IMR-90 (cell line): ENCODE measurements at regions not wholly inside any gene's neighbourhood (a gene's known extent, or its start where the extent isn't known, plus 50 kb on each side); places are given as distances from the start of the nearest gene placed in this dataset.

Experiments used
- ATAC-seq: fragments of 200-7000 bp; cut with Tn5 transposase; 2 replicates; pipeline ENCODE4 v1.9.1; 2020; ENCODE audit warnings: low read depth, mild to moderate bottlenecking, moderate library complexity
- BruUV-seq: library from RNA; stranded (reverse); fragments of 400-500 nt; replicated peaks from 2 replicates; lab custom pipeline; 2021; lab: Mats Ljungman, UMichigan
- CTCF ChIA-PET: fragments of 300-600 bp; formaldehyde crosslinking; extraction: SDS; loops from one replicate; lab custom pipeline; 2021; ENCODE audit warnings: antibody characterized with exemption; lab: Yijun Ruan, JAX
- POLR2A ChIA-PET: fragments of 300-600 bp; sonication (Branson Sonifier 250); formaldehyde crosslinking; loops from one replicate; lab custom pipeline; 2022; ENCODE audit warnings: antibody characterized with exemption; ENCODE audit not compliant: unreplicated experiment; lab: Charles Lee
- DNase-seq: peaks from one replicate; pipeline ENCODE4 v3.0.0; 2013
- H2AFZ ChIP-seq: replicated peaks from 2 replicates; pipeline ENCODE3; 2013; ENCODE audit warnings: low read length, mild to moderate bottlenecking; ENCODE audit not compliant: poor library complexity
- H2AK5ac ChIP-seq: 2 replicates; pipeline ENCODE4 v1.6.1; 2013; ENCODE audit warnings: low read depth, low read length, inconsistent platforms
- H2AK9ac ChIP-seq: replicated peaks from 2 replicates; pipeline ENCODE3; 2013; ENCODE audit warnings: mild to moderate bottlenecking, low read depth, low read length, moderate library complexity; ENCODE audit not compliant: poor library complexity
- H2BK120ac ChIP-seq: 2 replicates; pipeline ENCODE4 v1.6.1; 2013; ENCODE audit warnings: low read depth, low read length, inconsistent platforms
- H2BK15ac ChIP-seq: 3 replicates; pipeline ENCODE4 v1.6.1; 2013; ENCODE audit warnings: low read depth, low read length, inconsistent platforms
- H2BK20ac ChIP-seq: 2 replicates; pipeline ENCODE4 v1.6.1; 2013; ENCODE audit warnings: low read depth, mild to moderate bottlenecking, inconsistent platforms, low read length, moderate library complexity
- H2BK5ac ChIP-seq: 2 replicates; pipeline ENCODE4 v1.6.1; 2013; ENCODE audit warnings: mild to moderate bottlenecking, low read depth, low read length, inconsistent platforms; ENCODE audit not compliant: poor library complexity, severe bottlenecking
- H3K14ac ChIP-seq: replicated peaks from 2 replicates; pipeline ENCODE4 v1.6.1; 2013; ENCODE audit warnings: low read depth, low read length, inconsistent platforms
- H3K18ac ChIP-seq: 2 replicates; pipeline ENCODE4 v1.6.1; 2013; ENCODE audit warnings: low read depth, low read length, control low read depth
- H3K23ac ChIP-seq: 2 replicates; pipeline ENCODE4 v1.6.1; 2013; ENCODE audit warnings: low read depth, low read length, inconsistent platforms
- H3K27ac ChIP-seq: 2 replicates; pipeline ENCODE4 v1.5.1; 2013; ENCODE audit warnings: mild to moderate bottlenecking, control low read depth, low read length; ENCODE audit not compliant: insufficient read depth
- H3K27me3 ChIP-seq: 2 replicates; pipeline ENCODE4 v1.6.1; 2013; ENCODE audit warnings: low read length; ENCODE audit not compliant: control insufficient read depth, insufficient read depth
- H3K36me3 ChIP-seq: 2 replicates; pipeline ENCODE4 v1.6.1; 2013; ENCODE audit warnings: low read length, mixed read lengths; ENCODE audit not compliant: control insufficient read depth, insufficient read depth
- H3K4ac ChIP-seq: 2 replicates; pipeline ENCODE4 v1.6.1; 2013; ENCODE audit warnings: low read depth, low read length, inconsistent platforms
- H3K4me1 ChIP-seq: 2 replicates; pipeline ENCODE4 v1.6.1; 2013; ENCODE audit warnings: low read length, mixed read lengths; ENCODE audit not compliant: control insufficient read depth, insufficient read depth
- H3K4me2 ChIP-seq: 2 replicates; pipeline ENCODE4 v1.6.1; 2013; ENCODE audit warnings: low read depth, mild to moderate bottlenecking, control low read depth, low read length, moderate library complexity
- H3K4me3 ChIP-seq: 2 replicates; pipeline ENCODE4 v1.5.1; 2013; ENCODE audit warnings: low read depth, mild to moderate bottlenecking, control low read depth, low read length, moderate library complexity; ENCODE audit not compliant: insufficient read depth
- H3K56ac ChIP-seq: 2 replicates; pipeline ENCODE4 v1.6.1; 2013; ENCODE audit warnings: low read length, inconsistent platforms; ENCODE audit not compliant: insufficient read depth; ENCODE audit errors: extremely low read depth
- H3K79me1 ChIP-seq, 2 experiments: 2 replicates each; pipeline ENCODE4 v1.6.1; 2013; ENCODE audit warnings: low read length in 2 of 2, inconsistent platforms in 1 of 2, low read depth in 1 of 2
- H3K9ac ChIP-seq: 2 replicates; pipeline ENCODE4 v1.6.1; 2013; ENCODE audit warnings: low read depth, low read length, control low read depth
- H3K9me1 ChIP-seq: 2 replicates; pipeline ENCODE4 v1.6.1; 2013; ENCODE audit warnings: low read length, inconsistent platforms; ENCODE audit not compliant: insufficient read depth
- H3K9me3 ChIP-seq: 2 replicates; pipeline ENCODE4 v1.6.1; 2013; ENCODE audit warnings: low read length; ENCODE audit not compliant: control insufficient read depth, insufficient read depth
- H4K20me1 ChIP-seq: 2 replicates; pipeline ENCODE4 v1.6.1; 2013; ENCODE audit warnings: low read length, inconsistent platforms; ENCODE audit not compliant: insufficient read depth
- H4K5ac ChIP-seq: 2 replicates; pipeline ENCODE4 v1.6.1; 2013; ENCODE audit warnings: mild to moderate bottlenecking, low read depth, low read length, control low read depth
- H4K8ac ChIP-seq, 2 experiments: 2 replicates each; pipeline ENCODE4 v1.6.1; 2013; ENCODE audit warnings: low read depth in 2 of 2, low read length in 2 of 2, control low read depth in 1 of 2, inconsistent platforms in 1 of 2
- H4K91ac ChIP-seq: 2 replicates; pipeline ENCODE4 v1.6.1; 2013; ENCODE audit warnings: low read depth, low read length, inconsistent platforms; ENCODE audit not compliant: insufficient read depth
- CHD1 ChIP-seq: IDR thresholded peaks from 2 replicates; pipeline ENCODE4 v1.6.1; 2012; ENCODE audit warnings: low read depth, low read length, improper control_type of control experiment
- CTCF ChIP-seq: conservative IDR thresholded peaks from 2 replicates; pipeline ENCODE4 v1.5.1; 2012; ENCODE audit warnings: mild to moderate bottlenecking, low read depth, low read length, improper control_type of control experiment
- FOS ChIP-seq: fragments of 150-350 bp; IDR thresholded peaks from 2 replicates; pipeline ENCODE4 v1.6.1; 2016; ENCODE audit warnings: low read depth, low read length
- MAFK ChIP-seq: IDR thresholded peaks from 2 replicates; pipeline ENCODE4 v1.6.1; 2012; ENCODE audit warnings: low read depth, low read length, improper control_type of control experiment
- MAZ ChIP-seq: IDR thresholded peaks from 2 replicates; pipeline ENCODE4 v1.6.1; 2012; ENCODE audit warnings: low read depth, mild to moderate bottlenecking, low read length, improper control_type of control experiment, moderate library complexity, borderline replicate concordance
- MXI1 ChIP-seq: IDR thresholded peaks from 2 replicates; pipeline ENCODE4 v1.6.1; 2012; ENCODE audit warnings: low read depth, mild to moderate bottlenecking, low read length, moderate library complexity, borderline replicate concordance
- NFE2L2 ChIP-seq: fragments of 150-350 bp; IDR thresholded peaks from 2 replicates; pipeline ENCODE4 v1.6.1; 2016; ENCODE audit warnings: low read depth, mild to moderate bottlenecking, low read length
- POLR2A ChIP-seq: IDR thresholded peaks from 2 replicates; pipeline ENCODE4 v1.6.1; 2012; ENCODE audit warnings: mild to moderate bottlenecking, low read depth, low read length
- RAD21 ChIP-seq: IDR thresholded peaks from 2 replicates; pipeline ENCODE4 v1.6.1; 2012; ENCODE audit warnings: low read length, improper control_type of control experiment
- RCOR1 ChIP-seq: IDR thresholded peaks from 2 replicates; pipeline ENCODE4 v1.6.1; 2012; ENCODE audit warnings: mild to moderate bottlenecking, low read length, improper control_type of control experiment; ENCODE audit not compliant: insufficient replicate concordance
- RFX5 ChIP-seq: IDR thresholded peaks from 2 replicates; pipeline ENCODE4 v1.8.0; 2012; ENCODE audit warnings: low read depth, mild to moderate bottlenecking, low read length, moderate library complexity
- dilution Hi-C: fragments of 300-500 bp; cut with HindIII; formaldehyde crosslinking; loops from one replicate; pipeline ENCODE4 v1.14.3; 2018; ENCODE audit warnings: low sequenced_read_pairs; ENCODE audit not compliant: unreplicated experiment
- in situ Hi-C: fragments of 300-500 bp; cut with MboI; formaldehyde crosslinking; loops from 3 replicates; pipeline ENCODE4 v1.14.3; 2019; ENCODE audit warnings: low sequenced_read_pairs, inconsistent platforms, mixed read lengths
- intact Hi-C: fragments of 100-400 bp; cut with micrococcal nuclease; formaldehyde crosslinking; loops from 2 replicates; pipeline ENCODE4 v1.10.0; 2022
- TF ChIP-seq, protein P1 (sequence below): fragments of 150-350 bp; IDR thresholded peaks from 2 replicates; pipeline ENCODE4 v1.6.1; 2016; ENCODE audit warnings: low read depth, mild to moderate bottlenecking, low read length, moderate library complexity, borderline replicate concordance

GRCh38 chr15:54859982-54860381 is 336.8 kb downstream of the RSL24D1 start:
- Histone ChIP-seq H3K4me3 (no peak overlapping the region), H2BK15ac (no peak overlapping the region), H4K8ac (no peak overlapping the region), H4K20me1 (no peaks in the 10 kb centered on the region), H3K18ac (no peak overlapping the region), H3K9ac (no peak overlapping the region), H2AK5ac (no peak overlapping the region), H3K36me3 (no peaks in the 10 kb centered on the region), H3K9me3 (peaks cover 4% of the 10 kb centered on the region; the same call in 1 of the 2 replicates), H2AFZ (no peak overlapping the region), H3K4me2 (no peak overlapping the region), H3K9me1 (no peaks in the 10 kb centered on the region), H4K91ac (no peak overlapping the region), H3K4ac (no peak overlapping the region), H3K56ac (no peak overlapping the region), H3K27me3 (no peaks in the 10 kb centered on the region), H3K14ac (no peak overlapping the region), H3K79me1 (no peaks in the 10 kb centered on the region), H4K5ac (no peak overlapping the region), H2BK120ac (no peak overlapping the region), H2BK20ac (no peak overlapping the region), H2BK5ac (no peak overlapping the region), H3K27ac (no peak overlapping the region), H3K4me1 (no peaks in the 10 kb centered on the region), H2AK9ac (no peak overlapping the region), H3K23ac (no peak overlapping the region)
- no TSS peak for BruUV-seq
- POLR2A ChIA-PET: no interaction called here
- ATAC-seq (no peak), DNase-seq (no peak)
- dilution Hi-C loops (no loop called here), intact Hi-C loops (loop anchor here (10.0 kb wide), 1 partner anchor 935 kb away; no protein-coding TSS in a partner anchor), in situ Hi-C loops (no loop called here)
- CTCF ChIA-PET: no interaction called here
- TF ChIP-seq POLR2A: no peak
- no peak for TF ChIP-seq CHD1
- no peak for TF ChIP-seq RCOR1
- TF ChIP-seq RAD21: no peak
- no peak for TF ChIP-seq MXI1
- no peak for TF ChIP-seq MAZ
- TF ChIP-seq, protein P1, sequence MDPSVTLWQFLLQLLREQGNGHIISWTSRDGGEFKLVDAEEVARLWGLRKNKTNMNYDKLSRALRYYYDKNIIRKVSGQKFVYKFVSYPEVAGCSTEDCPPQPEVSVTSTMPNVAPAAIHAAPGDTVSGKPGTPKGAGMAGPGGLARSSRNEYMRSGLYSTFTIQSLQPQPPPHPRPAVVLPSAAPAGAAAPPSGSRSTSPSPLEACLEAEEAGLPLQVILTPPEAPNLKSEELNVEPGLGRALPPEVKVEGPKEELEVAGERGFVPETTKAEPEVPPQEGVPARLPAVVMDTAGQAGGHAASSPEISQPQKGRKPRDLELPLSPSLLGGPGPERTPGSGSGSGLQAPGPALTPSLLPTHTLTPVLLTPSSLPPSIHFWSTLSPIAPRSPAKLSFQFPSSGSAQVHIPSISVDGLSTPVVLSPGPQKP: no peak
- no peak for TF ChIP-seq CTCF
- TF ChIP-seq FOS: no peak
- no peak for TF ChIP-seq MAFK
- no peak for TF ChIP-seq RFX5
- no peak for TF ChIP-seq NFE2L2
